ENCODE measurements at regions not wholly inside any gene's neighbourhood (a gene's known extent, or its start where the extent isn't known, plus 50 kb on each side); places are given as distances from the start of the nearest gene placed in this dataset.

- Histone ChIP-seq H3K4ac (ENCODE audit: low read depth in 1 of 2, low read length in 2 of 2) (peak overlapping the region in 1 of 2 experiments; percentile 15), H3K18ac (ENCODE audit: low read depth in 1 of 2, low read length in 2 of 2) (peak overlapping the region in 1 of 2 experiments; percentile 29), H2BK15ac (ENCODE audit: low read depth, poor library complexity, severe bottlenecking) (no peak overlapping the region), H2BK12ac (ENCODE audit: low read length in 2 of 2) (no peak overlapping the region), H3K4me3 (ENCODE audit: insufficient read depth in 1 of 2, low read depth in 1 of 2, low read length in 2 of 2) (no peak overlapping the region), H3K36me3 (ENCODE audit: control insufficient read depth in 1 of 2, insufficient read depth in 2 of 2, low read depth in 1 of 2, low read length in 2 of 2) (no peaks in the 10 kb centered on the region), H2BK120ac (ENCODE audit: low read depth, low read length) (peak overlapping the region; percentile 49), H2AFZ (ENCODE audit: low read depth, low read length) (no peak overlapping the region), H3K4me2 (ENCODE audit: low read length, poor library complexity, severe bottlenecking) (no peak overlapping the region), H3K23ac (ENCODE audit: low read length in 2 of 2) (no peak overlapping the region), H3K9me3 (ENCODE audit: control insufficient read depth, low read length) (no peaks in the 10 kb centered on the region), H3K9ac (ENCODE audit: low read length) (no peak overlapping the region), H2AK5ac (ENCODE audit: low read length, severe bottlenecking) (no peak overlapping the region), H4K91ac (ENCODE audit: low read length) (no peak overlapping the region), H3K27ac (ENCODE audit: low read length, poor library complexity, severe bottlenecking) (no peak overlapping the region), H4K8ac (ENCODE audit: low read length) (peak overlapping the region; percentile 29), H3K4me1 (ENCODE audit: control insufficient read depth, insufficient read depth, low read depth, low read length) (no peaks in the 10 kb centered on the region), H2BK5ac (ENCODE audit: low read depth, low read length, poor library complexity, severe bottlenecking) (no peak overlapping the region), H3K27me3 (ENCODE audit: control insufficient read depth in 1 of 2, insufficient read depth in 1 of 2, low read length in 2 of 2) (no peaks in the 10 kb centered on the region), H3K79me1 (replicated peaks; ENCODE audit: low read length, poor library complexity, severe bottlenecking) (no peaks in the 10 kb centered on the region), H3K14ac (ENCODE audit: low read length in 2 of 2) (no peak overlapping the region)
- 69% methylated on average over 5 of the region's 5 CpGs for WGBS
- no peak for DNase-seq
Measured at GRCh38 chr6:104640150-104640700, 219.5 kb downstream of the HACE1 start.

GRCh38 chr6:104639668-104640067 lies 220.1 kb downstream of the HACE1 start:
- no peak overlapping the region for H3K14ac ChIP-seq (ENCODE audit: low read length in 2 of 2)
- H3K23ac ChIP-seq (ENCODE audit: low read length in 2 of 2) = no peak overlapping the region
- H2AK5ac ChIP-seq (ENCODE audit: low read length, severe bottlenecking) = no peak overlapping the region
- no peak overlapping the region for H2BK5ac ChIP-seq (ENCODE audit: low read depth, low read length, poor library complexity, severe bottlenecking)
- H3K4me1 ChIP-seq (ENCODE audit: control insufficient read depth, insufficient read depth, low read depth, low read length) = no peaks in the 10 kb centered on the region
- no peak overlapping the region for H3K9ac ChIP-seq (ENCODE audit: low read length)
- H3K79me1 ChIP-seq (replicated peaks; ENCODE audit: low read length, poor library complexity, severe bottlenecking) = no peaks in the 10 kb centered on the region
- no peak overlapping the region for H3K27ac ChIP-seq (ENCODE audit: low read length, poor library complexity, severe bottlenecking)
- H3K4ac ChIP-seq (ENCODE audit: low read depth in 1 of 2, low read length in 2 of 2) = peak overlapping the region in 1 of 2 experiments; percentile 50
- H4K8ac ChIP-seq (ENCODE audit: low read length) = no peak overlapping the region
- H3K4me2 ChIP-seq (ENCODE audit: low read length, poor library complexity, severe bottlenecking) = no peak overlapping the region
- no peaks in the 10 kb centered on the region for H3K9me3 ChIP-seq (ENCODE audit: control insufficient read depth, low read length)
- DNase-seq = peak; percentile 93
- H3K27me3 ChIP-seq (ENCODE audit: control insufficient read depth in 1 of 2, insufficient read depth in 1 of 2, low read length in 2 of 2) = no peaks in the 10 kb centered on the region
- H2BK12ac ChIP-seq (ENCODE audit: low read length in 2 of 2) = no peak overlapping the region
- H2BK15ac ChIP-seq (ENCODE audit: low read depth, poor library complexity, severe bottlenecking) = no peak overlapping the region
- H3K36me3 ChIP-seq (ENCODE audit: control insufficient read depth in 1 of 2, insufficient read depth in 2 of 2, low read depth in 1 of 2, low read length in 2 of 2) = no peaks in the 10 kb centered on the region
- peak overlapping the region in 1 of 2 experiments; percentile 10 for H3K18ac ChIP-seq (ENCODE audit: low read depth in 1 of 2, low read length in 2 of 2)
- no peak overlapping the region for H2AFZ ChIP-seq (ENCODE audit: low read depth, low read length)
- H2BK120ac ChIP-seq (ENCODE audit: low read depth, low read length) = no peak overlapping the region
- no peak overlapping the region for H4K91ac ChIP-seq (ENCODE audit: low read length)
- no peak overlapping the region for H3K4me3 ChIP-seq (ENCODE audit: insufficient read depth in 1 of 2, low read depth in 1 of 2, low read length in 2 of 2)

GRCh38 chr6:104638841-104639290 lies 220.9 kb downstream of the HACE1 start:
- Histone ChIP-seq H3K36me3 (ENCODE audit: control insufficient read depth in 1 of 2, insufficient read depth in 2 of 2, low read depth in 1 of 2, low read length in 2 of 2) (no peaks in the 10 kb centered on the region), H2AFZ (ENCODE audit: low read depth, low read length) (no peak overlapping the region), H3K9ac (ENCODE audit: low read length) (no peak overlapping the region), H2BK12ac (ENCODE audit: low read length in 2 of 2) (peak overlapping the region; percentile 28 to 29), H3K4me1 (ENCODE audit: control insufficient read depth, insufficient read depth, low read depth, low read length) (no peaks in the 10 kb centered on the region), H3K4me2 (ENCODE audit: low read length, poor library complexity, severe bottlenecking) (no peak overlapping the region), H2AK5ac (ENCODE audit: low read length, severe bottlenecking) (no peak overlapping the region), H3K27ac (ENCODE audit: low read length, poor library complexity, severe bottlenecking) (no peak overlapping the region), H3K23ac (ENCODE audit: low read length in 2 of 2) (no peak overlapping the region), H3K4ac (ENCODE audit: low read depth in 1 of 2, low read length in 2 of 2) (peak overlapping the region; percentile 62 to 66), H3K14ac (ENCODE audit: low read length in 2 of 2) (no peak overlapping the region), H3K27me3 (ENCODE audit: control insufficient read depth in 1 of 2, insufficient read depth in 1 of 2, low read length in 2 of 2) (no peaks in the 10 kb centered on the region), H3K9me3 (ENCODE audit: control insufficient read depth, low read length) (no peaks in the 10 kb centered on the region), H4K8ac (ENCODE audit: low read length) (peak overlapping the region; percentile 8), H4K91ac (ENCODE audit: low read length) (no peak overlapping the region), H2BK120ac (ENCODE audit: low read depth, low read length) (peak overlapping the region; percentile 19), H3K79me1 (replicated peaks; ENCODE audit: low read length, poor library complexity, severe bottlenecking) (no peaks in the 10 kb centered on the region), H3K4me3 (ENCODE audit: insufficient read depth in 1 of 2, low read depth in 1 of 2, low read length in 2 of 2) (no peak overlapping the region), H3K18ac (ENCODE audit: low read depth in 1 of 2, low read length in 2 of 2) (peak overlapping the region; percentile 10 to 28), H2BK5ac (ENCODE audit: low read depth, low read length, poor library complexity, severe bottlenecking) (no peak overlapping the region), H2BK15ac (ENCODE audit: low read depth, poor library complexity, severe bottlenecking) (no peak overlapping the region)
- WGBS = 87% methylated on average over 2 of the region's 4 CpGs
- DNase-seq = peak; percentile 68

- Histone ChIP-seq H4K8ac (ENCODE audit: low read length) (no peak overlapping the region), H3K79me1 (replicated peaks; ENCODE audit: low read length, poor library complexity, severe bottlenecking) (no peaks in the 10 kb centered on the region), H3K23ac (ENCODE audit: low read length in 2 of 2) (no peak overlapping the region), H3K9ac (ENCODE audit: low read length) (no peak overlapping the region), H3K27me3 (ENCODE audit: control insufficient read depth in 1 of 2, insufficient read depth in 1 of 2, low read length in 2 of 2) (no peaks in the 10 kb centered on the region), H3K18ac (ENCODE audit: low read depth in 1 of 2, low read length in 2 of 2) (peak overlapping the region; percentile 12 to 14), H2BK5ac (ENCODE audit: low read depth, low read length, poor library complexity, severe bottlenecking) (no peak overlapping the region), H3K36me3 (ENCODE audit: control insufficient read depth in 1 of 2, insufficient read depth in 2 of 2, low read depth in 1 of 2, low read length in 2 of 2) (no peaks in the 10 kb centered on the region), H3K4me2 (ENCODE audit: low read length, poor library complexity, severe bottlenecking) (no peak overlapping the region), H3K14ac (ENCODE audit: low read length in 2 of 2) (no peak overlapping the region), H3K9me3 (ENCODE audit: control insufficient read depth, low read length) (no peaks in the 10 kb centered on the region), H3K4ac (ENCODE audit: low read depth in 1 of 2, low read length in 2 of 2) (no peak overlapping the region), H2BK15ac (ENCODE audit: low read depth, poor library complexity, severe bottlenecking) (no peak overlapping the region), H2BK120ac (ENCODE audit: low read depth, low read length) (no peak overlapping the region), H2BK12ac (ENCODE audit: low read length in 2 of 2) (no peak overlapping the region), H3K4me3 (ENCODE audit: insufficient read depth in 1 of 2, low read depth in 1 of 2, low read length in 2 of 2) (no peak overlapping the region), H3K4me1 (ENCODE audit: control insufficient read depth, insufficient read depth, low read depth, low read length) (no peaks in the 10 kb centered on the region), H3K27ac (ENCODE audit: low read length, poor library complexity, severe bottlenecking) (no peak overlapping the region), H2AFZ (ENCODE audit: low read depth, low read length) (no peak overlapping the region), H4K91ac (ENCODE audit: low read length) (no peak overlapping the region), H2AK5ac (ENCODE audit: low read length, severe bottlenecking) (no peak overlapping the region)
- DNase-seq = peak; percentile 39
- 70% methylated on average over 4 of the region's 4 CpGs for WGBS
Measured at GRCh38 chr6:104633125-104633524, 226.6 kb downstream of the HACE1 start.

All from mesenchymal stem cell (in vitro differentiated cells and primary cell).